HG02970 (cell line): ENCODE measurements at regions not wholly inside any gene's neighbourhood (a gene's known extent, or its start where the extent isn't known, plus 50 kb on each side); places are given as distances from the start of the nearest gene placed in this dataset.
A peak's percentile ranks its signal among the peaks of the same experiment; 100 is the strongest.
"Not testable (repeated sequence)": the region's sequence is repeated elsewhere in the genome, so short reads cannot be mapped to it uniquely, and the experiment has no call there.

Experiments
- ATAC-seq: cut with Tn5 transposase; IDR thresholded peaks from one replicate; pipeline ENCODE4 v1.9.1; 2021; ENCODE audit warnings: mild to moderate bottlenecking, moderate library complexity, moderate number of reproducible peaks; ENCODE audit not compliant: unreplicated experiment, low FRiP score

- ATAC-seq = not testable (repeated sequence)
Observed at GRCh38 chr21:8377093-8377841, 2144.1 kb upstream of the TPTE start.

DNA sequence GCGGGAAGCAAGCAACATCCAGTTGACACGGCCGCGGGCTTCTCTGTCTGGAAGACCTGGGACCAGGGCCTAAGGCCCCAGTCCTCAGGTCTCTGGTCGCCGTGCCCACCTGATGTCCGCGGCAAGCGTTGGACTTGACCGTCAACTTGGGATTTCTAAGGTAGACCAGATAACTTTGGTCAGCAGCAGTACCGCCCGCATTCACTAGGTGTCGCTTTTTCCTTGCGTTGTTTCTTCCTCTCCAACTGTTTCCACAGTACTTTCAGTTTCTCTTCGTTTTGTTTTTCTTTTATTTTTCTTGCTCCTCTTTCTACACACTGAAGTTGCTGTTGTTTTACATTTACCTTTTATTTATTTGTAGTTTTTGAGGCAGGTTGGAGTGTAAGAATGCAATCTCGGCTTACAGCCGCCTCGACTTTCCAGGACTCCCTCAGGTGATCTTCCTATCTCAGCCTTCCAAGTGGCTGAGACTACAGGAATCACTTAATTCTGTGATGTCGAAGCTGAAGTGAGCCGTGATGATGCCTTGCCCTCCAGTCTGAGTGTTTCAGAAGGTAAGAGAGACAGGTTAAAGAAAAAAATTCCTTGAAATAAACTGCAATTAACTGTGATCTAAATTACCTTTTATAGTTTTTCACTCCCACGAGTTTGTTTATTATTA lies 2140.8 kb upstream of the TPTE start:
- ATAC-seq = not testable (repeated sequence)

DNA sequence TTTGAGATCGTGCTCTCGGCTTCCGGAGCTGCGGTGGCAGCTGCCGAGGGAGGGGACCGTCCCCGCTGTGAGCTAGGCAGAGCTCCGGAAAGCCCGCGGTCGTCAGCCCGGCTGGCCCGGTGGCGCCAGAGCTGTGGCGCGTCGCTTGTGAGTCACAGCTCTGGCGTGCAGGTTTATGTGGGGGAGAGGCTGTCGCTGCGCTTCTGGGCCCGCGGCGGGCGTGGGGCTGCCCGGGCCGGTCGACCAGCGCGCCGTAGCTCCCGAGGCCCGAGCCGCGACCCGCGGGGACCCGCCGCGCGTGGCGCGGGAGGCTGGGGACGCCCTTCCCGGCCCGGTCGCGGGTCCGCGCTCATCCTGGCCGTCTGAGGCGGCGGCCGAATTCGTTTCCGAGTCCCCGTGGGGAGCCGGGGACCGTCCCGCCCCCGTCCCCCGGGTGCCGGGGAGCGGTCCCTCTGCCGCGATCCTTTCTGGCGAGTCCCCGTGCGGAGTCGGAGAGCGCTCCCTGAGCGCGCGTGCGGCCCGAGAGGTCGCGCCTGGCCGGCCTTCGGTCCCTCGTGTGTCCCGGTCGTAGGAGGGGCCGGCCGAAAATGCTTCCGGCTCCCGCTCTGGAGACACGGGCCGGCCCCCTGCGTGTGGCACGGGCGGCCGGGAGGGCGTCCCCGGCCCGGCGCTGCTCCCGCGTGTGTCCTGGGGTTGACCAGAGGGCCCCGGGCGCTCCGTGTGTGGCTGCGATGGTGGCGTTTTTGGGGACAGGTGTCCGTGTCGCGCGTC lies 2133.0 kb upstream of the TPTE start:
- ATAC-seq = not testable (repeated sequence)

GRCh38 chr21:8388940-8389238 lies 2132.5 kb upstream of the TPTE start:
- ATAC-seq = not testable (repeated sequence)

DNA sequence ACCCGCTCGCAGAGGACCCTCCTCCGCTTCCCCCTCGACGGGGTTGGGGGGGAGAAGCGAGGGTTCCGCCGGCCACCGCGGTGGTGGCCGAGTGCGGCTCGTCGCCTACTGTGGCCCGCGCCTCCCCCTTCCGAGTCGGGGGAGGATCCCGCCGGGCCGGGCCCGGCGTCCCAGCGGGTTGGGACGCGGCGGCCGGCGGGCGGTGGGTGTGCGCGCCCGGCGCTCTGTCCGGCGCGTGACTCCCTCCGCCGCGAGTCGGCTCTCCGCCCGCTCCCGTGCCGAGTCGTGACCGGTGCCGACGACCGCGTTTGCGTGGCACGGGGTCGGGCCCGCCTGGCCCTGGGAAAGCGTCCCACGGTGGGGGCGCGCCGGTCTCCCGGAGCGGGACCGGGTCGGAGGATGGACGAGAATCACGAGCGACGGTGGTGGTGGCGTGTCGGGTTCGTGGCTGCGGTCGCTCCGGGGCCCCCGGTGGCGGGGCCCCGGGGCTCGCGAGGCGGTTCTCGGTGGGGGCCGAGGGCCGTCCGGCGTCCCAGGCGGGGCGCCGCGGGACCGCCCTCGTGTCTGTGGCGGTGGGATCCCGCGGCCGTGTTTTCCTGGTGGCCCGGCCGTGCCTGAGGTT lies 2130.7 kb upstream of the TPTE start:
- not testable (repeated sequence) for ATAC-seq

GRCh38 chr21:8394380-8394779 lies 2127.0 kb upstream of the TPTE start:
- not testable (repeated sequence) for ATAC-seq

- not testable (repeated sequence) for ATAC-seq
Observed at GRCh38 chr21:8395992-8396391, 2125.4 kb upstream of the TPTE start.

DNA sequence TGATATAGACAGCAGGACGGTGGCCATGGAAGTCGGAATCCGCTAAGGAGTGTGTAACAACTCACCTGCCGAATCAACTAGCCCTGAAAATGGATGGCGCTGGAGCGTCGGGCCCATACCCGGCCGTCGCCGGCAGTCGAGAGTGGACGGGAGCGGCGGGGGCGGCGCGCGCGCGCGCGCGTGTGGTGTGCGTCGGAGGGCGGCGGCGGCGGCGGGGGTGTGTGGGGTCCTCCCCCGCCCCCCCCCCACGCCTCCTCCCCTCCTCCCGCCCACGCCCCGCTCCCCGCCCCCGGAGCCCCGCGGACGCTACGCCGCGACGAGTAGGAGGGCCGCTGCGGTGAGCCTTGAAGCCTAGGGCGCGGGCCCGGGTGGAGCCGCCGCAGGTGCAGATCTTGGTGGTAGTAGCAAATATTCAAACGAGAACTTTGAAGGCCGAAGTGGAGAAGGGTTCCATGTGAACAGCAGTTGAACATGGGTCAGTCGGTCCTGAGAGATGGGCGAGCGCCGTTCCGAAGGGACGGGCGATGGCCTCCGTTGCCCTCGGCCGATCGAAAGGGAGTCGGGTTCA lies 2122.4 kb upstream of the TPTE start:
- not testable (repeated sequence) for ATAC-seq

- ATAC-seq = peak; percentile 86
Observed at GRCh38 chr21:8399866-8400265, 2121.5 kb upstream of the TPTE start.

- ATAC-seq = peak; percentile 60
Observed at GRCh38 chr21:8401799-8402198, 2119.6 kb upstream of the TPTE start.

- not testable (repeated sequence) for ATAC-seq
Observed at GRCh38 chr21:8406331-8406730, 2115.1 kb upstream of the TPTE start.

- not testable (repeated sequence) for ATAC-seq
Observed at GRCh38 chr21:8411139-8411671, 2110.2 kb upstream of the TPTE start.

- peak; percentile 92 for ATAC-seq
Observed at GRCh38 chr21:8419925-8420560, 2101.3 kb upstream of the TPTE start.

DNA sequence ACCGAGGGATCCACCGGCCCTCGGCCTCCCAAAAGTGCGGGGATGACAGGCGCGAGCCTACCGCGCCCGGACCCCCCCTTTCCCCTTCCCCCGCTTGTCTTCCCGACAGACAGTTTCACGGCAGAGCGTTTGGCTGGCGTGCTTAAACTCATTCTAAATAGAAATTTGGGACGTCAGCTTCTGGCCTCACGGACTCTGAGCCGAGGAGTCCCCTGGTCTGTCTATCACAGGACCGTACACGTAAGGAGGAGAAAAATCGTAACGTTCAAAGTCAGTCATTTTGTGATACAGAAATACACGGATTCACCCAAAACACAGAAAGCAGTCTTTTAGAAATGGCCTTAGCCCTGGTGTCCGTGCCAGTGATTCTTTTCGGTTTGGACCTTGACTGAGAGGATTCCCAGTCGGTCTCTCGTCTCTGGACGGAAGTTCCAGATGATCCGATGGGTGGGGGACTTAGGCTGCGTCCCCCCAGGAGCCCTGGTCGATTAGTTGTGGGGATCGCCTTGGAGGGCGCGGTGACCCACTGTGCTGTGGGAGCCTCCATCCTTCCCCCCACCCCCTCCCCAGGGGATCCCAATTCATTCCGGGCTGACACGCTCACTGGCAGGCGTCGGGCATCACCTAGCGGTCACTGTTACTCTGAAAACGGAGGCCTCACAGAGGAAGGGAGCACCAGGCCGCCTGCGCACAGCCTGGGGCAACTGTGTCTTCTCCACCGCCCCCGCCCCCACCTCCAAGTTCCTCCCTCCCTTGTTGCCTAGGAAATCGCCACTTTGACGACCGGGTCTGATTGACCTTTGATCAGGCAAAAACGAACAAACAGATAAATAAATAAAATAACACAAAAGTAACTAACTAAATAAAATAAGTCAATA lies 2093.4 kb upstream of the TPTE start:
- ATAC-seq = peak; percentile 43

DNA sequence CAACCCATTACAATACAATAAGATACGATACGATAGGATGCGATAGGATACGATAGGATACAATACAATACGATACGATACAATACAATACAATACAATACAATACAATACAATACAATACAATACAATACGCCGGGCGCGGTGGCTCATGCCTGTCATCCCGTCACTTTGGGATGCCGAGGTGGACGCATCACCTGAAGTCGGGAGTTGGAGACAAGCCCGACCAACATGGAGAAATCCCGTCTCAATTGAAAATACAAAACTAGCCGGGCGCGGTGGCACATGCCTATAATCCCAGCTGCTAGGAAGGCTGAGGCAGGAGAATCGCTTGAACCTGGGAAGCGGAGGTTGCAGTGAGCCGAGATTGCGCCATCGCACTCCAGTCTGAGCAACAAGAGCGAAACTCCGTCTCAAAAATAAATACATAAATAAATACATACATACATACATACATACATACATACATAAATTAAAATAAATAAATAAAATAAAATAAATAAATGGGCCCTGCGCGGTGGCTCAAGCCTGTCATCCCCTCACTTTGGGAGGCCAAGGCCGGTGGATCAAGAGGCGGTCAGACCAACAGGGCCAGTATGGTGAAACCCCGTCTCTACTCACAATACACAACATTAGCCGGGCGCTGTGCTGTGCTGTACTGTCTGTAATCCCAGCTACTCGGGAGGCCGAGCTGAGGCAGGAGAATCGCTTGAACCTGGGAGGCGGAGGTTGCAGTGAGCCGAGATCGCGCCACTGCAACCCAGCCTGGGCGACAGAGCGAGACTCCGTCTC lies 2092.5 kb upstream of the TPTE start:
- peak; percentile 77 for ATAC-seq

- not testable (repeated sequence) for ATAC-seq
Observed at GRCh38 chr21:8434710-8435109, 2086.7 kb upstream of the TPTE start.

GRCh38 chr21:8443093-8443492 lies 2078.3 kb upstream of the TPTE start:
- not testable (repeated sequence) for ATAC-seq

GRCh38 chr21:8449807-8450206 lies 2071.6 kb upstream of the TPTE start:
- not testable (repeated sequence) for ATAC-seq
